ENCODE measurements at regions not wholly inside any gene's neighbourhood (a gene's known extent, or its start where the extent isn't known, plus 50 kb on each side); places are given as distances from the start of the nearest gene placed in this dataset.

GRCh38 chr5:123289210-123289609 lies 134.0 kb downstream of the CEP120 start:
- TF ChIP-seq CTCF (conservative IDR thresholded peaks at IDR 0.05; ENCODE audit: low read length) (no peak), EZH2phosphoT487 (IDR thresholded peaks at IDR 0.05; ENCODE audit: borderline replicate concordance, low read depth, low read length) (no peak)
